Gastroesophageal sphincter (tissue), 3 donors: ENCODE measurements at regions not wholly inside any gene's neighbourhood (a gene's known extent, or its start where the extent isn't known, plus 50 kb on each side); places are given as distances from the start of the nearest gene placed in this dataset.

Experiments used
- POLR2A ChIP-seq, 2 donors: fragments of 450-650 bp; IDR thresholded peaks; one replicate each; pipeline ENCODE4 v1.6.1; 2017; ENCODE audit warnings: antibody characterized with exemption in 2 of 2, mild to moderate bottlenecking in 2 of 2, moderate library complexity in 1 of 2
- TF ChIP-seq, protein P1 (sequence below), 4 experiments: fragments of 200-600 bp in 2 of 4; fragments of 450-650 bp in 2 of 4; sonication (generic) in 1 of 4; IDR thresholded peaks; one replicate each; pipeline ENCODE4 v1.5.1; 2017 to 2019; ENCODE audit warnings: antibody characterized with exemption in 4 of 4, mild to moderate bottlenecking in 2 of 4, moderate library complexity in 2 of 4

DNA sequence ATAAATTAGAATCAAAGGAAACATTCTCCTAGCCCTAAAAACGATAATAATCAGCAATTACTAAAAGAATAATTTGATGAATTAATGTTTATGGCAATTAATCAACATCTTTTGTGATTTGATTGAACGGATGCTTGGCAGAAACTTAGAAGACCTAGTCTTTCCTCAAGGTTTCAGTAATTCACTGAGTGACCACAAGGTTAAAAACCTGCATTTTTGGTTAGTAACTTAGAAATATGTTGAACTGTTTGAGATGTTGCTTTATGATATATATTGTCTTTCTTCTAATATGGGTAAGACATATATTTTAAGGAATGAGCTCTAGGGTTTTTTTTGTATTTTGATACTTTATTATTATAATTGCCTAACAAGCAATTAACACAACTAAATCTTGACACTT is 793.0 kb upstream of the NDST4 start:
- TF ChIP-seq POLR2A (IDR thresholded peaks at IDR 0.05), result no peak
- TF ChIP-seq, protein P1, sequence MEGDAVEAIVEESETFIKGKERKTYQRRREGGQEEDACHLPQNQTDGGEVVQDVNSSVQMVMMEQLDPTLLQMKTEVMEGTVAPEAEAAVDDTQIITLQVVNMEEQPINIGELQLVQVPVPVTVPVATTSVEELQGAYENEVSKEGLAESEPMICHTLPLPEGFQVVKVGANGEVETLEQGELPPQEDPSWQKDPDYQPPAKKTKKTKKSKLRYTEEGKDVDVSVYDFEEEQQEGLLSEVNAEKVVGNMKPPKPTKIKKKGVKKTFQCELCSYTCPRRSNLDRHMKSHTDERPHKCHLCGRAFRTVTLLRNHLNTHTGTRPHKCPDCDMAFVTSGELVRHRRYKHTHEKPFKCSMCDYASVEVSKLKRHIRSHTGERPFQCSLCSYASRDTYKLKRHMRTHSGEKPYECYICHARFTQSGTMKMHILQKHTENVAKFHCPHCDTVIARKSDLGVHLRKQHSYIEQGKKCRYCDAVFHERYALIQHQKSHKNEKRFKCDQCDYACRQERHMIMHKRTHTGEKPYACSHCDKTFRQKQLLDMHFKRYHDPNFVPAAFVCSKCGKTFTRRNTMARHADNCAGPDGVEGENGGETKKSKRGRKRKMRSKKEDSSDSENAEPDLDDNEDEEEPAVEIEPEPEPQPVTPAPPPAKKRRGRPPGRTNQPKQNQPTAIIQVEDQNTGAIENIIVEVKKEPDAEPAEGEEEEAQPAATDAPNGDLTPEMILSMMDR (IDR thresholded peaks at IDR 0.05), result no peak
